GM20000 (cell line): ENCODE measurements at regions not wholly inside any gene's neighbourhood (a gene's known extent, or its start where the extent isn't known, plus 50 kb on each side); places are given as distances from the start of the nearest gene placed in this dataset.

Experiments
- DNase-seq: peaks from one replicate; pipeline ENCODE4 v3.0.0; 2012; ENCODE audit warnings: low spot score
- CTCF ChIP-seq: IDR thresholded peaks from 2 replicates; pipeline ENCODE4 v1.5.1; 2012; ENCODE audit warnings: mild to moderate bottlenecking, control low read depth; ENCODE audit errors: extremely low read depth, missing control alignments

DNA sequence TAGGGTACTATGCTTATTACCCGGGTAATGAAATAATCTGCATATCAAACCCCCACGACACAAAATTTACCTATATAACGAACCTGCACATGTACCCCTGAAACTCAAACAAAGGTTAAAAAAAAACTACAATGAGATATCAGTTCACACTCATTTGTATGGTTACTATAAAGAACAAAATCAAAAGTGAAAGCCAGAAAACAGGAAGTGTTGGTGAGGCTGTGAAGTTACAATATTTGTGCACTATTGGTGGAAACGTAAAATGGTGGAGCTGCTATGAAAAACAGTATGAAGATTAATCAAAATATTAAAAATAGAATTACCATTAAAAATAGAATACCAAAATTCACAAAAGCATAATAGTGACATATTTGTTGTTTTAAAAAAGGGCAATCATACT is 128.9 kb downstream of the ZIC1 start:
- DNase-seq, result no peak
- no peak for TF ChIP-seq CTCF

- no peak for DNase-seq
- TF ChIP-seq CTCF, result no peak
These were observed 131.8 kb downstream of the ZIC1 start for GRCh38 chr3:147540921-147541320.

- DNase-seq, result no peak
- no peak for TF ChIP-seq CTCF
These were observed 135.1 kb downstream of the ZIC1 start for GRCh38 chr3:147544290-147544689.

DNA sequence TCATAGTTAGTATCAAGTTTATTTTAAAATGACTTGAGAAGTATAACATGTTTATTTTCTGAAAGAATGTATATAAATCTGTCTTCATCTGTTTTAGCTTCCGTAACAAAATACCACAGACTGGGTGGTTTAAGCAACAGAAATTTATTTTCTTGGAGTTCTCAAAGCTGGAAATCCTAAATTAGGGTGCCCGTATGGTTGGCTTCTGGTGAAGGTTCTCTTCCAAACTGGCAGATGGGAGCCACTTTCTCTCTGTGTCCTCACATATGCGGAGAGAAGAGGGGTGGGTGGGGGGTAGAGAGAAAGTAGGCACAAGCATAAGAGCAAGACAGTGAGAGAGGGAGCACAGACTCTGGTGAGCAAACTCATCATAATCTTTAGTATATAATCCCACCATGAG is 142.3 kb downstream of the ZIC1 start:
- TF ChIP-seq CTCF, result no peak
- DNase-seq, result no peak

DNA sequence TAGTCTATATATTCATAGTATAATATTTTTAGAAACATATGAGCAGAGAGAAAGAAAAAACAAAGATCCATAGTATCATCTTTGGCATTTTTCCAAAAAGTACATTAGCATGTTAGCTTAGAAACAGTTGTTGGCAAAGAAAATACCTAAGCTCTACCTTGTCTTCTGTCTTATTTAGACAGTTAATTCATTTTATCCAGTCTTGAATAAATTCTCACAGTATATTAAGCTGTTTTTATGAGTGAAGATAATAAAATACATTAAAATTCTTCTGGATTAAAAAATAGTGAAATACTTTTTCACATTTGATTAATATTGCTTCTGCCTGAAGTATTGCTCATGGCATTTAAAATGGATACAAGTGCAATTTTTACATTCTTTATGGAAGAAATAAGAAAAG is 145.2 kb downstream of the ZIC1 start:
- DNase-seq, result no peak
- TF ChIP-seq CTCF, result no peak

DNA sequence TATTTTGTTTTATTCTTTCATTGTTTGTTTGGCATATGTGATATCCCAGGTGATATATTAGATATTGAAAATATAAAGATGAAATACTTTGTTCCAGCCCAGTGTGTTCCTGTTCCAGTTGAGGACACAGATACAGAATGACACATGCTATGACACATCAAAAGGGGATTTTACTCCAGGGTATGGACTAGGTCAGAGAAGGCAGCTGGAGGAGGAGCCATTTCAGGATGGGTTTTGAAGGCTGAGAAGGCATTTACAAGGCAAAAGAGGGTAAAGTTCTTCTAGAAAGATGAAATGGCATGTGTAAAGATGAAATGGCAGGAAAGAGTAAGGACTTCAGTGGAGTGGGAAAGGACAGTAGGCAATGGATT is 163.8 kb downstream of the ZIC1 start:
- no peak for DNase-seq

DNA sequence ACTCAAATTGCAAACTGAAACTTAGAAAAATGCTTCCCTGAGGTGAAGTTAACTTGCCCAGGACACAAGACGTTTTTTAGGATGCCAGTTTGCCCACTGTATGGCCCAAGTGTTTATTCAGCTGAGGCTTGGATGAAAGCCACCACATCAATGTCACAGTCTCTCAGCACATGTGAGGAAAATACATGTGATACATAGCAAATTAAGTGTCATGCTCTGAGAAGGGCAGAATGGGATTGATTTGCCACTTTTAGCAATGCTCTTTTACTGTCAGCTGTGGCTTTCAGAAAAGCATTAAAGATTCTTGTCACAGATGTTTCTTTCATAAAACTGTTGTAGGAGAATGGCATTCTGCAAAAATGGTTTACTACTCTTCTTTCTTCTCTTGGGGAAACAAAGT is 165.5 kb downstream of the ZIC1 start:
- no peak for TF ChIP-seq CTCF
- no peak for DNase-seq

More for the DNA sequence above, 163.8 kb downstream of the ZIC1 start:
- TF ChIP-seq CTCF, result no peak
